Body of pancreas (tissue), 4 donors: ENCODE measurements at regions not wholly inside any gene's neighbourhood (a gene's known extent, or its start where the extent isn't known, plus 50 kb on each side); places are given as distances from the start of the nearest gene placed in this dataset.

Experiments
- CTCF ChIP-seq, 7 experiments: fragments of 450-650 bp in 4 of 7; fragments of 200-600 bp in 3 of 7; sonication (generic) in 3 of 7; IDR thresholded peaks; one replicate each; pipeline ENCODE4 v1.5.1; 2016 to 2019; ENCODE audit warnings: antibody characterized with exemption in 7 of 7
- POLR2A ChIP-seq, 3 donors: fragments of 450-650 bp; IDR thresholded peaks; one replicate each; pipeline ENCODE4 v1.6.1; 2016; ENCODE audit warnings: antibody characterized with exemption in 3 of 3, mild to moderate bottlenecking in 2 of 3

- TF ChIP-seq CTCF (IDR thresholded peaks at IDR 0.05), result no peak
- TF ChIP-seq POLR2A (IDR thresholded peaks at IDR 0.05), result no peak
These were observed 135.7 kb downstream of the NUP35 start for GRCh38 chr2:183259921-183260320.
